HG02763 (cell line): ENCODE measurements at regions not wholly inside any gene's neighbourhood (a gene's known extent, or its start where the extent isn't known, plus 50 kb on each side); places are given as distances from the start of the nearest gene placed in this dataset.

Experiments used
- ATAC-seq: cut with Tn5 transposase; IDR thresholded peaks from one replicate; pipeline ENCODE4 v1.9.1; 2021; ENCODE audit warnings: mild to moderate bottlenecking, moderate library complexity; ENCODE audit not compliant: unreplicated experiment

DNA sequence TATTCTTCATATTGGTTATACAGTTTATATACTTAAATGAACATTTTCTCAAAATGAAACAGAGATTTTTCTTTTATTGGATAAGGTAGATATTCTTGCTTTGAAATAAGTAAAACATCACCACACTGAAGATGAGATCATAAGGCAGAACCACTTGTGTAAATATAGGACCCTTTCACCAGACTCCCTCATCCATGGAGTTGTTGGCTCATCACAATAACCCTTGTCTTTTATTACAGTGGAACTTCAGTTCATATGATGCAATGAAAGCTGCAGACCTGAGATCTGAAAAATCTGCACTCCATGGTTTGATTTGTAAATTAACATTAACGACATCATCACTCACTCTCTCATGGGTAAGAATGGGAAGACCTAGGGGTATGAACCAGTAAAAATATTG, 51.9 kb upstream of the DBX2 start:
- ATAC-seq, result no peak

GRCh38 chr12:45105996-45106395, 55.1 kb upstream of the DBX2 start:
- no peak for ATAC-seq

DNA sequence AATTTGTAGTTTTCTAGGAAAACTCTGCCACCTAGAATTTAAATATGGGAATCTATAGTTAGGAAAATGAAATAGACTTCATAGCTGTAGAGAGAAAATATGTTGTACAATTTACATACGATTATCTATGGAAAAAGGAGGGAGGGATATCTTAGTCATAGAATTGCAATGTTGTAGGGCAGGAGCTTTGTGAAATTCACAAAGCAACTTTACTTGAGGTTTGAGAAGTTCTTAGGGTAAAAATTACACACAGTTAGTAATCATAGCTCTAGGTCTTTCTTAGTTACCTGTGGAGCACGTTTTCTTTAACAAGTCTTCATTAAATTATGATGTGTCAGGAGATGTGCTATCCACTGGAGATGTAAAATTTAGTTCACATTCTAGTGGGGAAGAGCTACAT, 61.4 kb upstream of the DBX2 start:
- ATAC-seq, result no peak

DNA sequence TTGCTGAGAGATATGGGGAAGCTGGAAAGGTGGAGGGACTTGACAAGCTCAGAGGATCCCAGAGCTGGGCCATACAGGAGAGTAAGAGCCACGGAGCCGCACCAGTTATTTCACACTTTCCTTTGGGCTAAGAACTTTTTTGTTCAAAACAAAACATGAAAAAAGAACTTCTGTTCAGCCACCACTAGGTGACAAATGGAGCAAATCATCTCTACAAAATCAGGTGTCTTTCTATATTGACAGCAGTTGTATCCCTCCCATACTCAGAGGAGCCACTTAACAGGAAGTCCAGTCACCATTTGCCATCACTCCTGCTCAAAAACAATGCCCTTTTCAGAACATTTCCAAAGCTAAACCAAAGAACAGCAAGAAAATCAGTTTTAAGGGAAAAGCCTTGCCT, 70.3 kb upstream of the DBX2 start:
- no peak for ATAC-seq

DNA sequence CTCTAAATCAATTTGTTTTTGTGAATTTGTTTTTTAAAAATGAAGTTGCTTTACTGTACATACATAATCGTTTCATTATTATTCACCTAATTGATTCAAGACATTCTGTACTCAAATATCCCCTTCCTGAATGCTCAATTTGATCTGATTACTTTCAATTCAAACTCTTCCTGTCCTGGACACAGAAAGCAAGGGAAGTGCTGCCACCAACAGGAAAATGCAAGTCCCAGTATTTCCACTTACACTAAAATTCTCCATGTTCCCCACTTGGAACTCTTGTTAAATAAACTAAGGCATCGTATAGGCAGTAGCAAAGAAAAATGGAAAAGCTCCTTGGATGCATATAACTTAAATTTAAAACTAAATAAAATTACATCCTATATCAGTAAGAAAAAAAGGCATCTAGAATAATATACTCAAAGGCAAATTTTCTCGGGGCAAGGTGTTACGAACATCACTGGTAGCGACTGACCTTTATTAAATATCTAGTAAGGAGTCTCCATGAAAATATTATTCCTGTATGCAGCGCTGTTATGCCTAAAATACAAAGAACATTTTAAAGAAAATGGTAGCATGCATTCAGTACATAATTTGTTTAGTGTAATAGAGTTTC, 72.0 kb upstream of the DBX2 start:
- ATAC-seq, result no peak

- no peak for ATAC-seq
These were observed 73.7 kb upstream of the DBX2 start for GRCh38 chr12:45124485-45125155.

DNA sequence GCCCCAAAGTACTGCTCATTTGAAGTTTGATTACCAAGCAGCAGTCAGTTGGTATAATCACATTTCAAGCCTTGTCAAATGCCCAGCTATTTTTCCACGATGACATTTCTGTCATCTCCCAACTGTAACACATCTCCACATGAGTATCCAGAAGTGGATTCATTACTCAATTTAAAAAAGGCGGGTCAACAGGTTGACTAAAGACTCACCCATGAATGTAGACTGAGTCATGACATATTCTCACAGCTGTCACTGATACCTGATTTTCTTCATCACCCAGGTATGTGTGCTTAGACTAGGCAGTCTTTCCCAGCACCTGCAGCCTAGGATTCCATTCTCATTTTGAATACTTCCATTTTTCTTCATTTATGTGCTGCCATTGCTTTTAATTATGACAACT, 75.1 kb upstream of the DBX2 start:
- ATAC-seq, result no peak

GRCh38 chr12:45128637-45129036, 77.7 kb upstream of the DBX2 start:
- no peak for ATAC-seq

DNA sequence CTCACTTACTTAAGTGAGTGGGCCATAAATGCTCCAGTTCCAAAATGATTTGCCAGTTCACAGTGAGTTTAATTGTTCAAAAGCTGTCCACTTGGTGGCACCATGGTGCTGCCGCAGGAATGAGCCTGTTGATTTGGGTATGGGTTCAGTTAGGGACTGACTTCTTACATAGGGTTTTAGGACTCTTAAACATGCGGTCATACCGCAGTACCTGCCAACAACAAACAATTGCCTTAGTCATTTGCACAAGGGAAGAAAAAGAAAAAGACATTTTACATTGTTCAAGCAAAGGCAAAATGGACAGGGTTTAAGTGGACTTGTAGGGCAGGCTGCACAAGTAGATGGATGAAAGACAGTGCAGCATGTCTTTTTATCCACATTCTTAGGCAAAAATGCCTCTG, 80.0 kb upstream of the DBX2 start:
- peak; percentile 77 for ATAC-seq

- no peak for ATAC-seq
These were observed 80.6 kb upstream of the DBX2 start for GRCh38 chr12:45131506-45131905.

DNA sequence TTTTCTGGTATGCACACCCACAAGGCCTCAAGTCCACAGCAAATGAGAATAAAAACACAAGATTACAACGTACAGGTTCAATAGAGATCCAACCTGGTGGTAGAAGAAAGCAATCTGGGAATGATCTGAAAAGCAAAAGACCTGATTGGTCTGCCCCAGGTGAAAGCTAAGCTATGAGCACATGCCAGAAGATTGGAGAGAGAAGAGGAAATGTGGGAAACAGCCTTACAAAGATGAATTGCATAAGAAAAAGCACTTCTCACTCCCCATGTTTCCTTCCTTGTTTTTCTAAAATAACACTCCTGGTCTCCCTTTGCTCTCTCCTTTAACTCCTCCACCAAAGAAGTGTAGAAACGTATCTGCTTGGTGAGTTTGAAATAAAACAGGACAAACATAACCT, 77.3 kb upstream of the ANO6 start:
- no peak for ATAC-seq

GRCh38 chr12:45148006-45148405, 67.9 kb upstream of the ANO6 start:
- no peak for ATAC-seq

- no peak for ATAC-seq
These were observed 67.3 kb upstream of the ANO6 start for GRCh38 chr12:45148619-45149018.

DNA sequence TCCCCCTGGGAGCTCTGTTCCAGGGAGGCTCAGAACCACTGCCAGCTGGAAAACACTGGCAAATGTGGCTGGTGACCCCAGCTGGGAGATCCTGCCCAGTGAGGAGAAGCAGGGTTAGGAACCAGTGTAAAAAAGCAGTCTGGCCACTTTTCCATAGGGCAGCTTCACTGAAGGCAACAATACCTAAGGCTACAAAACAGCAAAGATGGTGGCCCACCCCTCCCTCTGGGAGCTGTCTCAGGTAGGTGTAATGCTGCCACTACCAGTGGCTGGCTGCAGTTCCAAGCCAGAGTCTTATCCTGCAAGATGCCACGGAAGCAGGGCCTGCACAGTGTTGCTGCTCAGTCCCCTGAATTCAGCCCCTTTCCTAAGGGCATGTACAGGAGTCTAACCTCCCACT, 50.6 kb upstream of the ANO6 start:
- ATAC-seq, result no peak

DNA sequence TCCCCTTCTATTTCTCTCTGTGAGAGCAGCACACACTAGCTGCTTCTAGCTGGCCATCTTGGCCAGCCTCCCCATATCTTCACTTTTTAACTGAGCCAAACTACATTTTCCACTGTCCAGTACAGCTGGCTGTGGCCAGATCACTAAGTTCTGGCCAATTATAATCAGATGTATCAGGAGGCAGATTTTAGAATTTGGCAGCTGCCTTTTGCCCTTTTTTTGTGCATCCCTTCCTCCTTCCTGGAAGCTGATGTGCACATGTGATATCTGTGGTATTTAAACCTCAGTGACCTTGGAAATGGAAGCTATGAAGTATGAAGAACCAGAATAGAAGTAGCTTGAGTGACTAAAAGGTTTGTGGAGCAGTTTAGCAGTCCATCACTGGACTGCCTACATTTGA, 49.8 kb upstream of the ANO6 start:
- ATAC-seq, result no peak
